SW 1271 (cell line): ENCODE measurements at regions not wholly inside any gene's neighbourhood (a gene's known extent, or its start where the extent isn't known, plus 50 kb on each side); places are given as distances from the start of the nearest gene placed in this dataset.

Source experiments
- DNase-seq, 2 experiments: peaks; one replicate each; lab custom pipeline; 2025; lab: John Stamatoyannopoulos, UW

- DNase-seq: no peak
These were observed 59.0 kb downstream of the RPS29 start for GRCh38 chr14:49527221-49527620.

- DNase-seq: no peak
These were observed 60.1 kb downstream of the RPS29 start for GRCh38 chr14:49526101-49526500.

GRCh38 chr14:49516286-49516685 lies 69.9 kb downstream of the RPS29 start:
- no peak for DNase-seq

GRCh38 chr14:49512571-49512970 lies 73.6 kb downstream of the RPS29 start:
- DNase-seq: no peak

- DNase-seq: peak; percentile 52 to 82
These were observed 74.0 kb downstream of the RPS29 start for GRCh38 chr14:49512147-49512551.

- no peak for DNase-seq
These were observed 78.1 kb downstream of the RPS29 start for GRCh38 chr14:49508124-49508523.

GRCh38 chr14:49506650-49507049 lies 79.5 kb downstream of the RPS29 start:
- no peak for DNase-seq

- DNase-seq: peak in 1 of 2 experiments; percentile 34
These were observed 81.0 kb downstream of the RPS29 start for GRCh38 chr14:49505041-49505766.

- peak; percentile 18 to 71 for DNase-seq
These were observed 88.3 kb downstream of the RPS29 start for GRCh38 chr14:49497725-49498348.

GRCh38 chr14:49497267-49497666 lies 88.9 kb downstream of the RPS29 start:
- no peak for DNase-seq

GRCh38 chr14:49494836-49495235 lies 91.3 kb downstream of the RPS29 start:
- DNase-seq: no peak

- no peak for DNase-seq
These were observed 92.6 kb downstream of the RPS29 start for GRCh38 chr14:49493557-49493956.

- no peak for DNase-seq
These were observed 94.0 kb downstream of the RPS29 start for GRCh38 chr14:49492151-49492550.

- no peak for DNase-seq
These were observed 96.8 kb downstream of the RPS29 start for GRCh38 chr14:49489341-49489740.

GRCh38 chr14:49487238-49487637 lies 98.9 kb downstream of the RPS29 start:
- no peak for DNase-seq

GRCh38 chr14:49485290-49485689 lies 100.9 kb downstream of the RPS29 start:
- no peak for DNase-seq

- no peak for DNase-seq
These were observed 102.0 kb downstream of the RPS29 start for GRCh38 chr14:49484180-49484579.

GRCh38 chr14:49483268-49483667 lies 102.9 kb downstream of the RPS29 start:
- no peak for DNase-seq

GRCh38 chr14:49480979-49481498 lies 105.1 kb downstream of the RPS29 start:
- DNase-seq: no peak

GRCh38 chr14:49480053-49480760 lies 106.0 kb downstream of the RPS29 start:
- DNase-seq: no peak

GRCh38 chr14:49479432-49479831 lies 106.7 kb downstream of the RPS29 start:
- DNase-seq: no peak

GRCh38 chr14:49478784-49479183 lies 107.4 kb downstream of the RPS29 start:
- DNase-seq: no peak

- no peak for DNase-seq
These were observed 119.1 kb downstream of the RPS29 start for GRCh38 chr14:49467091-49467490.
